SKM-1 treated with dmso at 0.1 percent for 144 hours (cell line): ENCODE measurements at regions not wholly inside any gene's neighbourhood (a gene's known extent, or its start where the extent isn't known, plus 50 kb on each side); places are given as distances from the start of the nearest gene placed in this dataset.

Experiments
- DNase-seq: peaks from one replicate; lab custom pipeline; 2025; ENCODE audit not compliant: unreplicated experiment; lab: John Stamatoyannopoulos, UW

GRCh38 chr5:44661851-44662250 lies 146.9 kb upstream of the MRPS30 start:
- DNase-seq: no peak

- no peak for DNase-seq
Observed at GRCh38 chr5:44660251-44660650, 148.5 kb upstream of the MRPS30 start.

GRCh38 chr5:44659334-44659733 lies 149.4 kb upstream of the MRPS30 start:
- no peak for DNase-seq

GRCh38 chr5:44652674-44653073 lies 156.1 kb upstream of the MRPS30 start:
- no peak for DNase-seq

GRCh38 chr5:44646016-44646415 lies 162.7 kb upstream of the MRPS30 start:
- DNase-seq: no peak

- DNase-seq: no peak
Observed at GRCh38 chr5:44645502-44645901, 163.2 kb upstream of the MRPS30 start.

- DNase-seq: no peak
Observed at GRCh38 chr5:44644628-44645027, 164.1 kb upstream of the MRPS30 start.

- no peak for DNase-seq
Observed at GRCh38 chr5:44641820-44642219, 166.9 kb upstream of the MRPS30 start.

- DNase-seq: no peak
Observed at GRCh38 chr5:44640945-44641456, 167.7 kb upstream of the MRPS30 start.

- DNase-seq: no peak
Observed at GRCh38 chr5:44637916-44638869, 170.6 kb upstream of the MRPS30 start.

GRCh38 chr5:44632344-44632743 lies 176.4 kb upstream of the MRPS30 start:
- no peak for DNase-seq

- no peak for DNase-seq
Observed at GRCh38 chr5:44626846-44627245, 181.9 kb upstream of the MRPS30 start.

GRCh38 chr5:44622331-44622730 lies 186.4 kb upstream of the MRPS30 start:
- DNase-seq: no peak

GRCh38 chr5:44619875-44620610 lies 188.7 kb upstream of the MRPS30 start:
- no peak for DNase-seq

- DNase-seq: no peak
Observed at GRCh38 chr5:44614845-44615244, 193.9 kb upstream of the MRPS30 start.

GRCh38 chr5:44613936-44614335 lies 194.8 kb upstream of the MRPS30 start:
- no peak for DNase-seq

GRCh38 chr5:44605926-44606325 lies 202.8 kb upstream of the MRPS30 start:
- no peak for DNase-seq

- no peak for DNase-seq
Observed at GRCh38 chr5:44603496-44604272, 205.1 kb upstream of the MRPS30 start.

GRCh38 chr5:44574678-44575077 lies 185.5 kb upstream of the FGF10 start:
- no peak for DNase-seq

GRCh38 chr5:44568519-44568918 lies 179.3 kb upstream of the FGF10 start:
- DNase-seq: no peak

GRCh38 chr5:44565902-44566301 lies 176.7 kb upstream of the FGF10 start:
- no peak for DNase-seq
